GM12892 (cell line): ENCODE measurements at regions not wholly inside any gene's neighbourhood (a gene's known extent, or its start where the extent isn't known, plus 50 kb on each side); places are given as distances from the start of the nearest gene placed in this dataset.

Experiments
- POLR2A ChIP-seq: IDR thresholded peaks from 2 replicates; pipeline ENCODE4 v1.6.1; 2011; ENCODE audit warnings: low read depth, low read length, control low read depth
- POLR2AphosphoS5 ChIP-seq: IDR thresholded peaks from 2 replicates; pipeline ENCODE4 v1.6.1; 2011; ENCODE audit warnings: low read depth, low read length, control low read depth
- TAF1 ChIP-seq: IDR thresholded peaks from 2 replicates; pipeline ENCODE4 v1.6.1; 2011; ENCODE audit warnings: low read depth, mild to moderate bottlenecking, control low read depth, low read length, borderline replicate concordance

- no peak for TF ChIP-seq POLR2A
- no peak for TF ChIP-seq POLR2AphosphoS5
- no peak for TF ChIP-seq TAF1
Observed at GRCh38 chr5:30447431-30447830, 746.1 kb upstream of the CDH6 start.
